ENCODE measurements at regions not wholly inside any gene's neighbourhood (a gene's known extent, or its start where the extent isn't known, plus 50 kb on each side); places are given as distances from the start of the nearest gene placed in this dataset.
"Not testable (repeated sequence)": the region's sequence is repeated elsewhere in the genome, so short reads cannot be mapped to it uniquely, and the experiment has no call there.

- DNase-seq (ENCODE audit: low read depth in 1 of 2, low spot score in 1 of 2): no peak
Measured at GRCh38 chr6:40159865-40160264, 225.6 kb upstream of the MOCS1 start.

- DNase-seq (ENCODE audit: low read depth in 1 of 2, low spot score in 1 of 2): no peak
Measured at GRCh38 chr6:40152701-40153436, 218.6 kb upstream of the MOCS1 start.

DNA sequence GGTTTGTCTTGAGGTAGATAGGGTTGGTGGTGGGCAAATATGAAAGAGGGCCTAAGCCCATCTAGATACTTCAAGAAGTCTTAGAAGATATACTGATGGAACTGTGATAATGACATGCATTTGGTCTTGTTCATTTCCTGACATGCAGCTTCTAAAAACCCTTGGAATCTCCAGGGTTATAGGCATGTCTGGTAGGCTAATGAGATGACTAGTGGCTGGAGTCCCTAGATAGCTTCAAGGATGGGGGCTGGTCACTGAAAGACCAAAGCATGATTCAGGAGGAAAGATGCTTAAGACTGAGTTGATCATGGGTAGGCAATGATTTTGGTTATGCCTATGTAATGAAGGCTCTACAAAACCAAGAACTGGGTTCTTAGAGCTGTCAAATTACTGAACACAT is 217.9 kb upstream of the MOCS1 start:
- no peak for DNase-seq (ENCODE audit: low read depth in 1 of 2, low spot score in 1 of 2)

DNA sequence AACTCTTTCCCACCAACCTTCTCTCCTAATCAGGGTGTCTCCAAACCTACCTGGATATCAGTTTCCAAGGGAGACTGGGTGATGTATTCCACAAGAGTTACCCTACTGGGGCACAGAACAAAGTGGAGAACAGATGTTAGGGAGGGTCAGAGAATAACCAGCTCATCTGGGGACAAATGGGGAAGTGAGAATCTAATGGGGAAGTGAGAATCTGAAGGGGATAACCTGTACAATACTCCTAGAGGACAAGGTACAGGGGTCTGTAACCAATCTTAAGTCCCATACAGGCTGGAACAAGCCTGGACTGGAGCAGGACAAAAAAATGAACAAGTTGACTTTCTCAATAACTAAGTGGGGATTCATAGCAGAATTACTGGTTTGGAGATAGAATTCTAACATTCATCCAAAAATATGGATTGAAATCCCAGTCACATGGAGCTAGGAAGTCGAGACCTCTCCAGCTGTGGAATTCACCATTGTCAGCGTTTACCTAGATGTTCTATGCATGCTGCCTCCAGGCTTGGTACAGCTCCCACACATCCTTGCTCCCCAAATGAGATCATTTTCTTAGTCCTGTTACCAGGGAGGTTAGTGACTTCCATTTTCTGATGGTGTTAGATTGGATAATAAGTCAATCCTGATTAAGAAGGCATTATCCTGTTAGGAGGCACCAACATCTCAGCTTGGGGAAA is 214.8 kb upstream of the MOCS1 start:
- DNase-seq (ENCODE audit: low read depth in 1 of 2, low spot score in 1 of 2): no peak

GRCh38 chr6:40146902-40147301 is 212.6 kb upstream of the MOCS1 start:
- no peak for DNase-seq (ENCODE audit: low read depth in 1 of 2, low spot score in 1 of 2)

DNA sequence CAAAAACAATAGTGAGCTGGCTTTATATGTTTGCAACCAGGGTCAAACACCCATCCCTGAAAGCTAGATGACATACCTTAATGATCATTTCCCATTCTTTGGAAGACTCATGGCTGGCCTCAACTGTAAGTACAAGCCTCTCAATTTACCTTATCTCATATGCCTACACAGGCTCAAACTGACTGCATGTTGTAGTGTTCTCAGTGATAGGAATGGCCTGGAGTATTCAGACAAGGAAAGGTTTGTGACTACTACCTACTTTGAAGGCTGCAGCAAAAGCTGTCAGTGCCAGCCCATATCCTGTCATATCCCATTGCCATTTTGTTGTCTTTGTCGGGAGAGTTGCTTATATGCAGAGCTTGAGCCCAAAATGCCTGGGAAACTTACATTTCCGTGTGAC is 205.2 kb upstream of the MOCS1 start:
- DNase-seq (ENCODE audit: low read depth in 1 of 2, low spot score in 1 of 2): no peak

DNA sequence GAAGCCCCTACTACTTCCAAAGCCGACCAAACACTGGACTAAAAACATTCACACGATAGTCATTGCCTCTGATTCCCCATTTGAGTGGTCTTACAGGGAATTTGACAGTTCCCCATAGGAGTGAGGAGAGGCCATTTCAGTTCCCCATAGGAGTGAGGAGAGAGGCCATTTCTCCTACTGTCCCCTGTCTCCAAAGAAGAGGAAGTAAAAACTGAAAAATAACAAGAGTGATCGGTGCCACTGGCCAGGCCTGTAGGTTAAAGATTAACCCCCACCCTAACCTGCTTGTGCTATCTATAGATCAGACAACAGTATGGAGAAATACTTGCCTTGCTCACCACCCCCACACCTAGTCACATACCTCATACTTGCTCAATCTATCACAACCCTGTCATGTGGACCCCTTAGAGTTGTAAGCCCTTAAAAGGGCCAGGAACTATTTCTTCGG is 204.0 kb upstream of the MOCS1 start:
- no peak for DNase-seq (ENCODE audit: low read depth in 1 of 2, low spot score in 1 of 2)

- no peak for DNase-seq (ENCODE audit: low read depth in 1 of 2, low spot score in 1 of 2)
Measured at GRCh38 chr6:40135491-40136072, 201.3 kb upstream of the MOCS1 start.

DNA sequence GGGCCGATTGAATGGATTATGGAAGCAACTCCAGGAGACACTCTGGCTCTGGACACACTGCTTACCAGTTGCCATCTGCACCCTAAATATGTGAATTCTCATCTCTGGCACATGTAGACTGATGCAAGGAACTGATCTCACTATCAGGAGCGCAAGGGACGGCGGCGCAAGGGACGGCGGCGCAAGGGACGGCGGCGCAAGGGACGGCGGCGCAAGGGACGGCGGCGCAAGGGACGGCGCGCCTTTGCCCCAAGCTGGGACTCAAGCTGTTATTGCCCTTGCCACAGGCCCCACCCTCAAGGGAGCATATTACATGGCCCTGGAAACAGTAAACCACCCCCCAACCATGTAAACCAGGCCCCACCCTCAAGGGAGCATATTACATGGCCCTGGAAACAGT is 199.7 kb upstream of the MOCS1 start:
- DNase-seq (ENCODE audit: low read depth in 1 of 2, low spot score in 1 of 2): not testable (repeated sequence)

GRCh38 chr6:40131675-40132074 is 197.4 kb upstream of the MOCS1 start:
- no peak for DNase-seq (ENCODE audit: low read depth in 1 of 2, low spot score in 1 of 2)

- no peak for DNase-seq (ENCODE audit: low read depth in 1 of 2, low spot score in 1 of 2)
Measured at GRCh38 chr6:40128127-40128526, 193.9 kb upstream of the MOCS1 start.

- DNase-seq (ENCODE audit: low read depth in 1 of 2, low spot score in 1 of 2): no peak
Measured at GRCh38 chr6:40125680-40126394, 191.6 kb upstream of the MOCS1 start.

GRCh38 chr6:40124924-40125323 is 190.7 kb upstream of the MOCS1 start:
- no peak for DNase-seq (ENCODE audit: low read depth in 1 of 2, low spot score in 1 of 2)

DNA sequence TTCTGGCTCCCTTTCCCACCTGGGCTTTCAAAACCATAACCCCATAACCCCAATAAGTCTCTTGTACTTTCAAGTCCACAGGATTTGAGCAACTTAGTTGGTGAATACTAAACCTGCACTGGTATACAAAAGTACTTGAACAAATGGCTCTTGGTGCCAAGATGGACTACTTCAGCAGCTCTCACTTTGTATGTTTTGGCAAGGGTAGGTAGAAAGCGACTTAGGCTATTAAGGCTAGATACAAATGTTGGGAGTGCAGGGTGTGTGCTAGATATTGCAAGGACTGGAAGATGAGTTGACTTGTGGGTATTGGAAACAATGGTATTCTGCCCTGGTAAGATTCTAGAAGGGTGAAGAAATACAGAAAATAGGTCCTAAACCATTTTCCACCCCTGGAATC is 182.6 kb upstream of the MOCS1 start:
- no peak for DNase-seq (ENCODE audit: low read depth in 1 of 2, low spot score in 1 of 2)

DNA sequence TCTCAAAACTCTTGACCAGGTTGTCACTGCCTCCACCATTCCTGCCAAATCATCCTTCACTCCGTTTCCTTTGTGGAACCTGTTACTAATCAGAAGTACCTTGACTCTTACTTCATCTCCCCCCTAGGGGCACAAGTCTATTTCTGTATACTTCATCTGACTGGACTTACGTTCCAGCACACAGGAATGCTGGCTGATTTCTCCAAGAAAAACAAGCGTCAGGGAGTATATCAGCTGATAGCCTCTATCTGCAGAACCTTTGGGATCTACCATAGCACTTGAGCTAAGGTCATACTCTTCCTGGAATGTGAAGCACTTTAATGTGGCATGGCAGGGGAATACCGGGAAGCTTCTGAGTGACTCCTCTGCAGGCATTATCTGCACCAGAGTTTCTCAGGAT is 178.1 kb upstream of the MOCS1 start:
- DNase-seq (ENCODE audit: low read depth in 1 of 2, low spot score in 1 of 2): no peak

GRCh38 chr6:40108736-40109135 is 174.5 kb upstream of the MOCS1 start:
- DNase-seq (ENCODE audit: low read depth in 1 of 2, low spot score in 1 of 2): no peak

DNA sequence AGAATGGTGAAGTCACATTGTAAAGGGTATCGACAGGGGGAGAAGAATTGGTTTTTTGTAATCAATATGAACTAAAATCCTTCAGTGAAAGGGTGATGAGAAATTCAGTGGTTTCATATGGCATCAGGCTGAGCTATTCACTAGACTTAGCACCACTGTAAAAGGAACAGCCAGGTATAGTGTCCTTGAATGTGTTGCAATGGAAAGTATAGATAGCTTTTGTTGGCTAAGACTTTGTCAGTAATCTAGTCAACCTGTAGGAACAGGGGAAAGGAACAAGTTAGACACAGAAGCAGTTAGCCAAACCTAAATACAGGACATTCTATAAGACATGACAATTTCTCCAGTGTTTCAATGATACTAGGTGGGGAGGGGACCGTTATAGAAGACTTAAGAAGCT is 172.6 kb upstream of the MOCS1 start:
- DNase-seq (ENCODE audit: low read depth in 1 of 2, low spot score in 1 of 2): no peak

DNA sequence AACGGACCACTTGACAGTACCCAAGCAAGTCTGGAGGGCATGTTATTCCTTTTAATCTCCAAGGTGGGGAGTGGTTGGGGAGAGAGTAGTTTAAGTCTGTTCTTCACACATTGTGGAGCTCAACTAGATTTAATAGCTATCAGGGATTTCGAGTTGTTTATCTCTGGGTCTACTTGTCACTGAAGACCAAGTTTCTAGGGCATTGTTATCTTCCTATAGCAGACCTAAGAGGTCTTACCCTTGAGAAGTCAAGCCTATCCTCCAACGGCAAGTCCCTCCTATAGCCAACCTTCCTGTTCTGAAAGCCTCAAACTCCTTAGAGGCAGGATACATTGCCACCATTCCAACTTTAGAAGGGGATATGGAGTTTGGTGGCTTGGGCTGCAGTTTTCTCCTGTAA is 164.5 kb upstream of the MOCS1 start:
- DNase-seq (ENCODE audit: low read depth in 1 of 2, low spot score in 1 of 2): no peak

GRCh38 chr6:40097590-40097989 is 163.3 kb upstream of the MOCS1 start:
- no peak for DNase-seq (ENCODE audit: low read depth in 1 of 2, low spot score in 1 of 2)

DNA sequence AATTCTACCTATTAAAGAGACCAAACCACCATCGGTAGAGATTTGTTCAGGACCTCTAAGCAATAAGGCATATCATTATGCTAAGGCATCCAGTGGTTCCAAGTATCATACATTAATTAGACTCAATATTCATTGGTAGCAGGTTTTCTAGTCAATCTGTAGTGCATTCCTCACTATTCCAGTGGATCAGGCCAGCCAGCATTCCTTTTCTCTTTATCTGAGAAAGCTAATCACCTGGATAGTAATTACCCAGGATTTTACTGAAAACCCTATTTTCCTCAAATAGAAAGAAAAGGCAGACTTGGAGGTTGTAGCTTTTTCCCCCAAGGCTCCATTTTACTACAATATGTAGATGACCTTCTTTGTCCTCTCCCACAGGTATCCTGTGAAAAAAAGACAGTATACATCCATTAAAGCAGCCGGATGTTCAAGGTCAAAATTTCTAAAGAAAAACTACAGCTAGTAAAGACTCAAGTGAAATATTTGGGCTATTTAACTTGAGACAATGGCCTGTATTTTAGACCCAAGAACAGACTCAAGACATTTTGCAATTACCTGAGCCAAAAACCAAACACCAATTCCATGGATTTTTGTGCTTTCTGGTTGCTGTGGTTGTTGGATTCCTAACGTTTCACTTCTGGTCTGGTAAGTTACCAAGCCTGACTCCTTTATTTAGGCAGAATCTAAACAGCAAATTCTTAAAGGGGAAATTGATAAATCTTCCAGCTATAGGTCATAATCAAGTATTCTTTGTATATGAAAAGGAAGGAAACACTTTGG is 149.1 kb upstream of the MOCS1 start:
- no peak for DNase-seq (ENCODE audit: low read depth in 1 of 2, low spot score in 1 of 2)
